ENCODE measurements at regions not wholly inside any gene's neighbourhood (a gene's known extent, or its start where the extent isn't known, plus 50 kb on each side); places are given as distances from the start of the nearest gene placed in this dataset.
A peak's percentile ranks its signal among the peaks of the same experiment; 100 is the strongest.

DNA sequence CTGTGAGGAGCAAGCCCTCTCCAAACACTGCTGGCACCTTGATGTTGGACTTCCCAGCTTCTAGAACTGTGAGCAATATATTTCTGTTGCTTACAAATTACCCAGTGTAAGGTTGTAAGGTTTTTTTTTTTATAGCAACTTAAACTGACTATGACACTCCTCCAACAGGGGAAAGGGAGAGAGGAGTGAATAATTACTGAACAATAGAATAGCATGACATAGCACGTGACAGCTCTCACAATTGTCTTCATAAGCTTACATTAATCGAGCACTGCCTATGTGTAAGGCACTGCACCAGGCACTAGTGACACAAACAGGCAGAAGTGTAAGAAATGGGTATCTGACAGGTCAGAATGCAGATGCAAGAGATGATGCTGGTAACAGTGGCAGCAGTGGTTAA is 136.9 kb downstream of the FAT3 start:
- Histone ChIP-seq H3K27ac (no peak overlapping the region), H3K4me3 (no peak overlapping the region), H3K36me3 (no peaks in the 10 kb centered on the region), H3K27me3 (no peaks in the 10 kb centered on the region), H3K4me1 (no peaks in the 10 kb centered on the region), H3K9me3 (no peaks in the 10 kb centered on the region)
- no peak for TF ChIP-seq POLR2AphosphoS5 (IDR thresholded peaks at IDR 0.05)
- no peak for TF ChIP-seq POLR2A (IDR thresholded peaks at IDR 0.05)
- no peak for TF ChIP-seq EP300 (IDR thresholded peaks at IDR 0.05)
- TF ChIP-seq CTCF (IDR thresholded peaks at IDR 0.05), result no peak
- intact Hi-C loops (cut with DNase I; ENCODE audit: low total_unique reads), result no loop called here
- DNase-seq, result no peak
- WGBS, 5 donors, result 82 to 93% (median 86%) methylated on average over 2 of the region's 2 CpGs

- intact Hi-C loops (cut with DNase I; ENCODE audit: low total_unique reads), result no loop called here
- TF ChIP-seq CTCF (IDR thresholded peaks at IDR 0.05) (no peak), POLR2A (IDR thresholded peaks at IDR 0.05) (no peak), EP300 (IDR thresholded peaks at IDR 0.05) (no peak), POLR2AphosphoS5 (IDR thresholded peaks at IDR 0.05) (no peak)
- 50 to 63% (median 57%) methylated on average over 1 of the region's 1 CpG for WGBS, 5 donors
Measured at GRCh38 chr11:92362989-92363388, 138.4 kb downstream of the FAT3 start.

GRCh38 chr11:92364177-92364576 is 139.6 kb downstream of the FAT3 start:
- no peaks in the 10 kb centered on the region for H3K4me1 ChIP-seq

More at GRCh38 chr11:92362989-92363388, 138.4 kb downstream of the FAT3 start:
- no peak overlapping the region for H3K27ac ChIP-seq
- no peaks in the 10 kb centered on the region for H3K4me1 ChIP-seq
- no peaks in the 10 kb centered on the region for H3K27me3 ChIP-seq
- DNase-seq, result no peak
- no peaks in the 10 kb centered on the region for H3K36me3 ChIP-seq
- no peaks in the 10 kb centered on the region for H3K9me3 ChIP-seq
- H3K4me3 ChIP-seq, result no peak overlapping the region

DNA sequence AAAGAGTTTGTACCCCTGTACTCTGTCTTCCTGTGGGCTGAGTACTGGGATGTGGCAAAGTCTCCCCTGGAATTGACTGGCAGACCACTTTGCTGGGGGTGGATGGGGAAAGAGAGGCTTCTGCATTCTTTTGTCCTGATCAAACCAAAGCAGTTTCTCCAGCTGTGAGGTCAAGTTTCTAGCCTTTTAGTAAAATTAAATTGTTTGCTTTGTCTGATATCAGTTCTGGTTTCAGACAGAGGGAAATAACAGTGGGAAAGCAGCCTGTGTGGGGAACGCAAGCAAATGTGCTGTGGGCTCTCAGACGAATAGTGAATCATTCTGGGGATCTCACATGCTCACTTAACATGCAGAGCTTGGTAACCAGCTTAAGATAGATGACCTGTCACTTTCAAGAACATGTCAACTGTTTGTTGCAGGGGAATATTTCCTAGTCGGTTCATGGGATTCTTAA is 151.6 kb downstream of the FAT3 start:
- no peaks in the 10 kb centered on the region for H3K27me3 ChIP-seq
- TF ChIP-seq POLR2AphosphoS5 (IDR thresholded peaks at IDR 0.05) (no peak), EP300 (IDR thresholded peaks at IDR 0.05) (no peak), CTCF (IDR thresholded peaks at IDR 0.05) (no peak), POLR2A (IDR thresholded peaks at IDR 0.05) (no peak)
- intact Hi-C loops (cut with DNase I; ENCODE audit: low total_unique reads), result no loop called here
- no peak overlapping the region for H3K4me3 ChIP-seq
- no peak overlapping the region for H3K27ac ChIP-seq
- peak in 1 of 2 donors; percentile 17 for DNase-seq
- no peaks in the 10 kb centered on the region for H3K36me3 ChIP-seq
- peaks cover 0 to 6% (median 0%) of the 10 kb centered on the region in 4 donors for H3K4me1 ChIP-seq
- H3K9me3 ChIP-seq, result no peaks in the 10 kb centered on the region
- 17 to 31% (median 29%) methylated on average over 3 of the region's 3 CpGs for WGBS, 5 donors

More at GRCh38 chr11:92364177-92364576, 139.6 kb downstream of the FAT3 start:
- WGBS, 5 donors, result 84 to 95% (median 90%) methylated on average over 4 of the region's 4 CpGs
- intact Hi-C loops (cut with DNase I; ENCODE audit: low total_unique reads), result no loop called here
- Histone ChIP-seq H3K27ac (no peak overlapping the region), H3K27me3 (no peaks in the 10 kb centered on the region), H3K9me3 (no peaks in the 10 kb centered on the region), H3K4me3 (no peak overlapping the region), H3K36me3 (no peaks in the 10 kb centered on the region)
- TF ChIP-seq CTCF (IDR thresholded peaks at IDR 0.05) (no peak), POLR2A (IDR thresholded peaks at IDR 0.05) (no peak), EP300 (IDR thresholded peaks at IDR 0.05) (no peak), POLR2AphosphoS5 (IDR thresholded peaks at IDR 0.05) (no peak)
- DNase-seq, result no peak

Measured in stomach (tissue), 8 donors.